GM12878 (cell line): ENCODE measurements at regions not wholly inside any gene's neighbourhood (a gene's known extent, or its start where the extent isn't known, plus 50 kb on each side); places are given as distances from the start of the nearest gene placed in this dataset.

Experiments
- CBFB ChIP-seq: IDR thresholded peaks from 2 replicates; pipeline ENCODE4 v1.6.1; 2016; ENCODE audit warnings: antibody characterized with exemption, low read depth
- ESRRA ChIP-seq: IDR thresholded peaks from 2 replicates; pipeline ENCODE4 v1.6.1; 2012; ENCODE audit warnings: mild to moderate bottlenecking, low read length, improper control_type of control experiment
- GATAD2B ChIP-seq: fragments of 450-650 bp; conservative IDR thresholded peaks from 2 replicates; pipeline ENCODE4 v1.6.1; 2017; ENCODE audit warnings: low read depth, mild to moderate bottlenecking, moderate library complexity
- MYC ChIP-seq: IDR thresholded peaks from 2 replicates; pipeline ENCODE4 v1.6.1; 2011; ENCODE audit warnings: mild to moderate bottlenecking, low read length, moderate library complexity, inconsistent platforms; ENCODE audit not compliant: insufficient read depth, insufficient replicate concordance, insufficient read length, severe bottlenecking
- POLR2A ChIP-seq: IDR thresholded peaks from 2 replicates; pipeline ENCODE4 v1.6.1; 2011; ENCODE audit warnings: low read depth, mild to moderate bottlenecking, low read length
- RAD51 ChIP-seq: fragments of 450-650 bp; IDR thresholded peaks from 2 replicates; pipeline ENCODE4 v1.6.1; 2016; ENCODE audit warnings: moderate library complexity, mild to moderate bottlenecking, inconsistent platforms
- REST ChIP-seq: IDR thresholded peaks from 2 replicates; pipeline ENCODE4 v1.6.1; 2012; ENCODE audit warnings: mild to moderate bottlenecking, low read depth, low read length
- TF ChIP-seq, protein P1 (sequence below): IDR thresholded peaks from 2 replicates; pipeline ENCODE4 v1.6.1; 2011; ENCODE audit warnings: borderline replicate concordance, low read depth, mild to moderate bottlenecking, moderate library complexity, low read length; ENCODE audit not compliant: insufficient read depth, poor library complexity, severe bottlenecking

GRCh38 chr17:77294761-77295160 lies 154.0 kb downstream of the SEC14L1 start:
- TF ChIP-seq, protein P1, sequence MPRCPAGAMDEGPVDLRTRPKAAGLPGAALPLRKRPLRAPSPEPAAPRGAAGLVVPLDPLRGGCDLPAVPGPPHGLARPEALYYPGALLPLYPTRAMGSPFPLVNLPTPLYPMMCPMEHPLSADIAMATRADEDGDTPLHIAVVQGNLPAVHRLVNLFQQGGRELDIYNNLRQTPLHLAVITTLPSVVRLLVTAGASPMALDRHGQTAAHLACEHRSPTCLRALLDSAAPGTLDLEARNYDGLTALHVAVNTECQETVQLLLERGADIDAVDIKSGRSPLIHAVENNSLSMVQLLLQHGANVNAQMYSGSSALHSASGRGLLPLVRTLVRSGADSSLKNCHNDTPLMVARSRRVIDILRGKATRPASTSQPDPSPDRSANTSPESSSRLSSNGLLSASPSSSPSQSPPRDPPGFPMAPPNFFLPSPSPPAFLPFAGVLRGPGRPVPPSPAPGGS: no peak
- TF ChIP-seq RAD51 (no peak), POLR2A (no peak), MYC (no peak), REST (no peak), GATAD2B (no peak), ESRRA (no peak), CBFB (no peak)
